ENCODE measurements at regions not wholly inside any gene's neighbourhood (a gene's known extent, or its start where the extent isn't known, plus 50 kb on each side); places are given as distances from the start of the nearest gene placed in this dataset.

- no peak for TF ChIP-seq CTCF (conservative IDR thresholded peaks at IDR 0.05; ENCODE audit: low read depth, low read length)
- Histone ChIP-seq H3K36me3 (ENCODE audit: insufficient read depth) (no peaks in the 10 kb centered on the region), H3K9ac (no peak overlapping the region), H3K27me3 (ENCODE audit: insufficient read depth, low read depth) (no peaks in the 10 kb centered on the region), H2AFZ (ENCODE audit: low read depth) (no peak overlapping the region), H3K79me2 (ENCODE audit: insufficient read depth, low read depth) (no peaks in the 10 kb centered on the region), H3K4me2 (no peak overlapping the region), H4K20me1 (ENCODE audit: insufficient read depth) (no peaks in the 10 kb centered on the region), H3K4me1 (ENCODE audit: low read depth, poor library complexity, severe bottlenecking) (no peaks in the 10 kb centered on the region), H3K4me3 (IDR thresholded peaks at IDR 0.05; ENCODE audit: insufficient read depth, low read depth, low read length) (no peak overlapping the region), H3K27ac (no peak overlapping the region)
These were observed 865.3 kb upstream of the HS3ST1 start for GRCh38 chr4:12293906-12294525.

- Histone ChIP-seq H3K36me3 (ENCODE audit: insufficient read depth) (no peaks in the 10 kb centered on the region), H3K9ac (no peak overlapping the region), H3K27me3 (ENCODE audit: insufficient read depth, low read depth) (no peaks in the 10 kb centered on the region), H4K20me1 (ENCODE audit: insufficient read depth) (no peaks in the 10 kb centered on the region), H3K4me1 (ENCODE audit: low read depth, poor library complexity, severe bottlenecking) (no peaks in the 10 kb centered on the region), H3K4me2 (no peak overlapping the region), H3K27ac (no peak overlapping the region), H2AFZ (ENCODE audit: low read depth) (no peak overlapping the region), H3K79me2 (ENCODE audit: insufficient read depth, low read depth) (no peaks in the 10 kb centered on the region), H3K4me3 (IDR thresholded peaks at IDR 0.05; ENCODE audit: insufficient read depth, low read depth, low read length) (no peak overlapping the region)
- no peak for TF ChIP-seq CTCF (conservative IDR thresholded peaks at IDR 0.05; ENCODE audit: low read depth, low read length)
These were observed 857.7 kb upstream of the HS3ST1 start for GRCh38 chr4:12286351-12286750.

GRCh38 chr4:12270546-12270945 lies 841.9 kb upstream of the HS3ST1 start:
- no peak overlapping the region for H3K4me2 ChIP-seq
- H3K9ac ChIP-seq = no peak overlapping the region
- TF ChIP-seq CTCF (conservative IDR thresholded peaks at IDR 0.05; ENCODE audit: low read depth, low read length) = no peak
- H4K20me1 ChIP-seq (ENCODE audit: insufficient read depth) = no peaks in the 10 kb centered on the region
- no peak overlapping the region for H3K4me3 ChIP-seq (IDR thresholded peaks at IDR 0.05; ENCODE audit: insufficient read depth, low read depth, low read length)
- H3K27me3 ChIP-seq (ENCODE audit: insufficient read depth, low read depth) = no peaks in the 10 kb centered on the region
- H3K79me2 ChIP-seq (ENCODE audit: insufficient read depth, low read depth) = no peaks in the 10 kb centered on the region
- H2AFZ ChIP-seq (ENCODE audit: low read depth) = no peak overlapping the region
- no peaks in the 10 kb centered on the region for H3K36me3 ChIP-seq (ENCODE audit: insufficient read depth)
- no peak overlapping the region for H3K27ac ChIP-seq
- H3K4me1 ChIP-seq (ENCODE audit: low read depth, poor library complexity, severe bottlenecking) = no peaks in the 10 kb centered on the region

GRCh38 chr4:12265554-12265953 lies 836.9 kb upstream of the HS3ST1 start:
- TF ChIP-seq CTCF (conservative IDR thresholded peaks at IDR 0.05; ENCODE audit: low read depth, low read length) = no peak
- Histone ChIP-seq H3K79me2 (ENCODE audit: insufficient read depth, low read depth) (no peaks in the 10 kb centered on the region), H2AFZ (ENCODE audit: low read depth) (no peak overlapping the region), H3K4me1 (ENCODE audit: low read depth, poor library complexity, severe bottlenecking) (no peaks in the 10 kb centered on the region), H4K20me1 (ENCODE audit: insufficient read depth) (no peaks in the 10 kb centered on the region), H3K9ac (no peak overlapping the region), H3K4me2 (no peak overlapping the region), H3K4me3 (IDR thresholded peaks at IDR 0.05; ENCODE audit: insufficient read depth, low read depth, low read length) (no peak overlapping the region), H3K27me3 (ENCODE audit: insufficient read depth, low read depth) (no peaks in the 10 kb centered on the region), H3K27ac (no peak overlapping the region), H3K36me3 (ENCODE audit: insufficient read depth) (no peaks in the 10 kb centered on the region)

All from KMS-11 (cell line).